OCI-LY3 (cell line): ENCODE measurements at regions not wholly inside any gene's neighbourhood (a gene's known extent, or its start where the extent isn't known, plus 50 kb on each side); places are given as distances from the start of the nearest gene placed in this dataset.

ENCODE experiments used
- CTCF ChIP-seq: fragments of 200-600, 300-600 bp; sonication (generic); IDR thresholded peaks from 2 replicates; pipeline ENCODE4 v1.5.1; 2014; ENCODE audit warnings: antibody characterized with exemption, low read length, low read depth
- EZH2phosphoT487 ChIP-seq: fragments of 200-600 bp; shearing (Covaris generic); IDR thresholded peaks from 2 replicates; pipeline ENCODE4 v1.6.1; 2018; ENCODE audit warnings: antibody characterized with exemption, mixed run types, low read depth

- TF ChIP-seq CTCF (no peak), EZH2phosphoT487 (no peak)
Measured at GRCh38 chr5:98470747-98471146, 302.7 kb upstream of the RGMB start.
